ENCODE measurements at regions not wholly inside any gene's neighbourhood (a gene's known extent, or its start where the extent isn't known, plus 50 kb on each side); places are given as distances from the start of the nearest gene placed in this dataset.

DNA sequence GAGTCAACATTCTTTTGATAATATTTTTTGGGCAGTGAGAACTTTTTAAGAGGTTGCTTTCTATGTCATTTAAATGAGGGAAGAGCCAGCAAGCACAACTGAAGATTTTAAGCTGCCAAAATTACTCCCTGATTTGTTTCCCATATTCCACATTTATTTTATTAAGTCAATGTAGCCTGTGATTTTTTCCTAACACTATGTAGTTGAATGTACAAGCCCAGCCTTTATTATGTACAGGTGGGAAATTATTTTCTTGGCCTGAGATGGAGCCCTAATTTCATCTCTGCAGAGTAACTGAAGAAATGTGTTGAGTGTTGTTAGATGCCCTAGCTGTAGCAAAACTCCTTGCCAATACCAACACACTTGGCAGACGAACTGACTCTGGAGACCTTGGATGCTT, 83.1 kb upstream of the MINDY3 start:
- BruUV-seq (replicated peaks), result no TSS peak
- CTCF ChIA-PET, result interaction anchor here (0.6 kb wide), 1 partner anchor 34 kb away, joined by 3 read pairs; no protein-coding TSS in a partner anchor
- H4K20me1 ChIP-seq (ENCODE audit: control insufficient read depth, insufficient read depth), result no peaks in the 10 kb centered on the region
- TF ChIP-seq ZNF274 (IDR thresholded peaks at IDR 0.05; ENCODE audit: insufficient read depth, insufficient read length) (no peak), SMARCA5 (IDR thresholded peaks at IDR 0.05) (no peak), BCL11A (IDR thresholded peaks at IDR 0.05; ENCODE audit: low read depth, low read length) (no peak), SMC3 (IDR thresholded peaks at IDR 0.05; ENCODE audit: borderline replicate concordance, low read length) (no peak), RUNX3 (IDR thresholded peaks at IDR 0.05; ENCODE audit: low read length) (no peak), SMAD5 (IDR thresholded peaks at IDR 0.05; ENCODE audit: low read depth) (no peak), SUPT20H (IDR thresholded peaks at IDR 0.05; ENCODE audit: borderline replicate concordance, control insufficient read depth, low read depth, low read length) (no peak), RCOR1 (conservative IDR thresholded peaks at IDR 0.05; ENCODE audit: low read depth, low read length) (no peak), CREM (IDR thresholded peaks at IDR 0.05; ENCODE audit: low read depth) (no peak), TCF7 (IDR thresholded peaks at IDR 0.05; ENCODE audit: borderline replicate concordance) (no peak)
- TF ChIP-seq, protein P1, sequence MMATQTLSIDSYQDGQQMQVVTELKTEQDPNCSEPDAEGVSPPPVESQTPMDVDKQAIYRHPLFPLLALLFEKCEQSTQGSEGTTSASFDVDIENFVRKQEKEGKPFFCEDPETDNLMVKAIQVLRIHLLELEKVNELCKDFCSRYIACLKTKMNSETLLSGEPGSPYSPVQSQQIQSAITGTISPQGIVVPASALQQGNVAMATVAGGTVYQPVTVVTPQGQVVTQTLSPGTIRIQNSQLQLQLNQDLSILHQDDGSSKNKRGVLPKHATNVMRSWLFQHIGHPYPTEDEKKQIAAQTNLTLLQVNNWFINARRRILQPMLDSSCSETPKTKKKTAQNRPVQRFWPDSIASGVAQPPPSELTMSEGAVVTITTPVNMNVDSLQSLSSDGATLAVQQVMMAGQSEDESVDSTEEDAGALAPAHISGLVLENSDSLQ (IDR thresholded peaks at IDR 0.05), result no peak
- TF ChIP-seq, protein P2, sequence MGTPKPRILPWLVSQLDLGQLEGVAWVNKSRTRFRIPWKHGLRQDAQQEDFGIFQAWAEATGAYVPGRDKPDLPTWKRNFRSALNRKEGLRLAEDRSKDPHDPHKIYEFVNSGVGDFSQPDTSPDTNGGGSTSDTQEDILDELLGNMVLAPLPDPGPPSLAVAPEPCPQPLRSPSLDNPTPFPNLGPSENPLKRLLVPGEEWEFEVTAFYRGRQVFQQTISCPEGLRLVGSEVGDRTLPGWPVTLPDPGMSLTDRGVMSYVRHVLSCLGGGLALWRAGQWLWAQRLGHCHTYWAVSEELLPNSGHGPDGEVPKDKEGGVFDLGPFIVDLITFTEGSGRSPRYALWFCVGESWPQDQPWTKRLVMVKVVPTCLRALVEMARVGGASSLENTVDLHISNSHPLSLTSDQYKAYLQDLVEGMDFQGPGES (IDR thresholded peaks at IDR 0.05), result no peak
- RAD21 ChIA-PET (ENCODE audit: unreplicated experiment), result no interaction called here
- no peak overlapping the region for H3K27ac ChIP-seq (ENCODE audit: control insufficient read depth, insufficient read depth)
- SMC1A ChIA-PET (ENCODE audit: uncharacterized antibody, unreplicated experiment), result interaction anchor here (1.3 kb wide), 1 partner anchor 24 kb away, joined by 4 read pairs; no protein-coding TSS in a partner anchor
- in situ Hi-C loops (cut with MboI) (no loop called here), intact Hi-C loops (cut with micrococcal nuclease; ENCODE audit: unreplicated experiment) (no loop called here)
- H3K4me1 ChIP-seq (ENCODE audit: control insufficient read depth, insufficient read depth, low read length), result no peaks in the 10 kb centered on the region
- FAIRE-seq, result no peak
- POLR2A ChIA-PET, result no interaction called here
- no peaks in the 10 kb centered on the region for H3K36me3 ChIP-seq (ENCODE audit: control insufficient read depth in 2 of 2, insufficient read depth in 2 of 2, low read length in 1 of 2)
- H3K9ac ChIP-seq (ENCODE audit: control insufficient read depth, insufficient read depth, low read length), result no peak overlapping the region
- DNase-seq (ENCODE audit: low read depth, low spot score), result no peak
- 0% methylated on average over 1 of the region's 1 CpG for WGBS (ENCODE audit: insufficient coverage, insufficient replicate concordance, low lambda C conversion rate, missing lambda C conversion rate)
- H3K27me3 ChIP-seq (replicated peaks in 1 of 2; ENCODE audit: control insufficient read depth in 2 of 2, insufficient read depth in 2 of 2, low read length in 1 of 2), result no peaks in the 10 kb centered on the region
- no peak overlapping the region for H3K4me3 ChIP-seq
- ATAC-seq, result no peak
- H2AFZ ChIP-seq (ENCODE audit: control insufficient read depth, low read depth, low read length), result no peak overlapping the region
- H3K79me2 ChIP-seq (ENCODE audit: control insufficient read depth, insufficient read depth, low read length), result no peaks in the 10 kb centered on the region
- H3K9me3 ChIP-seq (replicated peaks; ENCODE audit: control insufficient read depth, insufficient read depth, low read length), result no peaks in the 10 kb centered on the region
- no peak overlapping the region for H3K4me2 ChIP-seq (ENCODE audit: control insufficient read depth, insufficient read depth)

All from GM12878 (cell line).